HCT116 (cell line): ENCODE measurements at regions not wholly inside any gene's neighbourhood (a gene's known extent, or its start where the extent isn't known, plus 50 kb on each side); places are given as distances from the start of the nearest gene placed in this dataset.

ENCODE experiments used
- ATAC-seq: fragments of 200-7000 bp; cut with Tn5 transposase; 2 replicates; pipeline ENCODE4 v1.9.1; 2020; ENCODE audit warnings: mild to moderate bottlenecking, moderate library complexity
- BruUV-seq: library from RNA; stranded (reverse); fragments of 400-500 nt; replicated peaks from 2 replicates; lab custom pipeline; 2021; lab: Mats Ljungman, UMichigan
- CTCF ChIA-PET: fragments of 300-600 bp; sonication (Branson Sonifier 250); formaldehyde crosslinking; loops from one replicate; lab custom pipeline; 2021; ENCODE audit warnings: antibody characterized with exemption; lab: Charles Lee
- POLR2A ChIA-PET: fragments of 300-600, 350-600 bp; sonication (Branson Sonifier 250); formaldehyde crosslinking; loops from one replicate; lab custom pipeline; 2021; ENCODE audit warnings: antibody characterized with exemption; lab: Charles Lee
- RAD21 ChIA-PET, 2 experiments: fragments of 300-600 bp; sonication (Branson Sonifier 250); formaldehyde crosslinking; loops; one replicate each; lab custom pipeline; 2023; ENCODE audit warnings: low total read pairs in 2 of 2; ENCODE audit not compliant: uncharacterized antibody in 2 of 2, unreplicated experiment in 2 of 2, low non-redundant PET in 1 of 2; lab: Charles Lee
- DNase-seq: peaks from one replicate; pipeline ENCODE4 v3.0.0-alpha.2; 2010; ENCODE audit warnings: low read depth, low spot score
- H2AFZ ChIP-seq: fragments of 200-600 bp; shearing (Covaris generic), sonication (generic); 2 replicates; pipeline ENCODE4 v1.6.1; 2017; ENCODE audit warnings: low read depth, mixed run types, mixed read lengths, antibody characterized with exemption, low read length; ENCODE audit not compliant: poor library complexity, severe bottlenecking
- H3K27ac ChIP-seq: 2 replicates; pipeline ENCODE4 v1.5.1; 2012; ENCODE audit warnings: low read depth, low read length
- H3K27me3 ChIP-seq: fragments of 200-600 bp; sonication (generic); 2 replicates; pipeline ENCODE4 v1.6.1; 2016; ENCODE audit warnings: mixed run types, low read length, mixed read lengths; ENCODE audit not compliant: insufficient read depth
- H3K36me3 ChIP-seq, 2 experiments: fragments of 200-500 bp in 1 of 2; fragments of 200-600 bp in 1 of 2; sonication (Bioruptor generic) in 1 of 2; sonication (generic) in 1 of 2; 2 replicates each; pipeline versions ENCODE4 v1.5.1 to v1.6.1; 2014 to 2016; ENCODE audit warnings: low read length in 2 of 2, inconsistent platforms in 1 of 2, mixed read lengths in 1 of 2, mixed run types in 1 of 2; ENCODE audit not compliant: insufficient read depth in 2 of 2, control insufficient read depth in 1 of 2
- H3K4me1 ChIP-seq, 2 experiments: fragments of 200-600 bp in 1 of 2; sonication (generic) in 1 of 2; 2 replicates each; pipeline versions ENCODE4 v1.5.1 to v1.6.1; 2012 to 2017; ENCODE audit warnings: low read length in 2 of 2, inconsistent platforms in 1 of 2, mild to moderate bottlenecking in 1 of 2, mixed read lengths in 1 of 2, mixed run types in 1 of 2, moderate library complexity in 1 of 2; ENCODE audit not compliant: insufficient read depth in 2 of 2, control insufficient read depth in 1 of 2
- H3K4me2 ChIP-seq: fragments of 200-600 bp; sonication (generic); 2 replicates; pipeline ENCODE4 v1.6.1; 2017; ENCODE audit warnings: mixed run types, low read length, mixed read lengths
- H3K4me3 ChIP-seq, 2 experiments: fragments of 200-600 bp in 1 of 2; sonication (generic) in 1 of 2; replicated peaks in 1 of 2; 2 replicates each; pipeline ENCODE4 v1.5.1; 2011 to 2016; ENCODE audit warnings: low read length in 2 of 2, control low read depth in 1 of 2, low read depth in 1 of 2, mild to moderate bottlenecking in 1 of 2, mixed read lengths in 1 of 2, mixed run types in 1 of 2
- H3K79me2 ChIP-seq: fragments of 200-600 bp; sonication (generic); 2 replicates; pipeline ENCODE4 v1.6.1; 2017; ENCODE audit warnings: mild to moderate bottlenecking, mixed run types, low read length, moderate library complexity, mixed read lengths; ENCODE audit not compliant: insufficient read depth
- H3K9ac ChIP-seq: fragments of 200-600 bp; sonication (generic); 2 replicates; pipeline ENCODE4 v1.6.1; 2016; ENCODE audit warnings: low read length, mixed read lengths
- H3K9me2 ChIP-seq: fragments of 200-600 bp; sonication (generic), shearing (Covaris generic); 2 replicates; pipeline ENCODE4 v1.6.1; 2017; ENCODE audit warnings: mixed run types, mild to moderate bottlenecking, moderate library complexity; ENCODE audit not compliant: insufficient read depth
- H3K9me3 ChIP-seq, 2 experiments: fragments of 200-500 bp in 1 of 2; fragments of 200-600 bp in 1 of 2; sonication (Bioruptor generic) in 1 of 2; sonication (generic) in 1 of 2; 2 replicates each; pipeline ENCODE4 v1.6.1; 2014 to 2017; ENCODE audit warnings: low read length in 2 of 2, mixed read lengths in 2 of 2, inconsistent platforms in 1 of 2, low read depth in 1 of 2, mild to moderate bottlenecking in 1 of 2, mixed run types in 1 of 2, moderate library complexity in 1 of 2; ENCODE audit not compliant: control insufficient read depth in 1 of 2, insufficient read depth in 1 of 2
- H4K20me1 ChIP-seq: fragments of 200-600 bp; sonication (generic), shearing (Covaris generic); 2 replicates; pipeline ENCODE4 v1.6.1; 2017; ENCODE audit warnings: mixed run types, mild to moderate bottlenecking, moderate library complexity; ENCODE audit not compliant: insufficient read depth
- CBX3 ChIP-seq: IDR thresholded peaks from 2 replicates; pipeline ENCODE4 v1.6.1; 2012; ENCODE audit warnings: low read depth
- CEBPB ChIP-seq: IDR thresholded peaks from 2 replicates; pipeline ENCODE4 v1.6.1; 2012; ENCODE audit warnings: low read depth
- CTCF ChIP-seq, 3 experiments: fragments of 200-600 bp in 1 of 3; sonication (generic) in 1 of 3; IDR thresholded peaks in 2 of 3; conservative IDR thresholded peaks in 1 of 3; 2 replicates each; pipeline ENCODE4 v1.5.1; 2012 to 2017; ENCODE audit warnings: low read depth in 2 of 3, low read length in 2 of 3, antibody characterized with exemption in 1 of 3, borderline replicate concordance in 1 of 3, control low read depth in 1 of 3, mild to moderate bottlenecking in 1 of 3, mixed read lengths in 1 of 3, mixed run types in 1 of 3, moderate library complexity in 1 of 3; ENCODE audit not compliant: insufficient read depth in 1 of 3
- EGR1 ChIP-seq: IDR thresholded peaks from 2 replicates; pipeline ENCODE4 v1.6.1; 2012; ENCODE audit warnings: low read depth
- ELF1 ChIP-seq: IDR thresholded peaks from 2 replicates; pipeline ENCODE4 v1.6.1; 2012; ENCODE audit warnings: low read depth, borderline replicate concordance
- EZH2 ChIP-seq: fragments of 200-600 bp; sonication (generic); IDR thresholded peaks from 2 replicates; pipeline ENCODE4 v1.6.1; 2017; ENCODE audit warnings: antibody characterized with exemption, mixed run types
- FOSL1 ChIP-seq: IDR thresholded peaks from 2 replicates; pipeline ENCODE4 v1.6.1; 2012; ENCODE audit warnings: low read depth
- MAX ChIP-seq: IDR thresholded peaks from 2 replicates; pipeline ENCODE4 v1.6.1; 2012
- POLR2A ChIP-seq: IDR thresholded peaks from 2 replicates; pipeline ENCODE4 v1.7.0; 2011; ENCODE audit warnings: borderline replicate concordance; ENCODE audit not compliant: insufficient read depth, insufficient read length; ENCODE audit errors: extremely low read depth
- POLR2AphosphoS5 ChIP-seq: IDR thresholded peaks from 2 replicates; pipeline ENCODE4 v1.6.1; 2011; ENCODE audit warnings: mild to moderate bottlenecking, low read depth, low read length, moderate library complexity
- REST ChIP-seq: IDR thresholded peaks from 2 replicates; pipeline ENCODE4 v1.6.1; 2012; ENCODE audit warnings: low read depth
- SP1 ChIP-seq: IDR thresholded peaks from 2 replicates; pipeline ENCODE4 v1.6.1; 2012; ENCODE audit warnings: low read depth
- SRF ChIP-seq: IDR thresholded peaks from 2 replicates; pipeline ENCODE4 v1.6.1; 2012; ENCODE audit warnings: low read depth
- TCF7L2 ChIP-seq: IDR thresholded peaks from 2 replicates; pipeline ENCODE4 v1.7.0; 2011; ENCODE audit warnings: borderline replicate concordance, inconsistent platforms; ENCODE audit not compliant: insufficient read depth, insufficient read length; ENCODE audit errors: extremely low read depth
- YY1 ChIP-seq: IDR thresholded peaks from 2 replicates; pipeline ENCODE4 v1.6.1; 2011; ENCODE audit warnings: low read length, low read depth, moderate library complexity, mild to moderate bottlenecking; ENCODE audit not compliant: insufficient replicate concordance; ENCODE audit errors: extremely low read depth
- ZBTB33 ChIP-seq: IDR thresholded peaks from 2 replicates; pipeline ENCODE4 v1.6.1; 2011; ENCODE audit warnings: mild to moderate bottlenecking, low read length, moderate library complexity; ENCODE audit not compliant: insufficient replicate concordance; ENCODE audit errors: extremely low read depth
- ZFX ChIP-seq: fragments of 450-650 bp; IDR thresholded peaks from 2 replicates; pipeline ENCODE4 v1.6.1; 2017
- ZNF274 ChIP-seq: fragments of 200-500 bp; sonication (Bioruptor generic); IDR thresholded peaks from 2 replicates; pipeline ENCODE4 v1.6.1; 2014; ENCODE audit warnings: mild to moderate bottlenecking, low read depth, low read length, inconsistent platforms
- intact Hi-C: fragments of 100-400 bp; cut with micrococcal nuclease; formaldehyde crosslinking; loops from 2 replicates; pipeline ENCODE4 v1.10.0; 2022

GRCh38 chr1:4021974-4022268, 121.8 kb upstream of the C1orf174 start:
- no peaks in the 10 kb centered on the region for H3K79me2 ChIP-seq
- no peak overlapping the region for H3K4me3 ChIP-seq
- intact Hi-C loops, result no loop called here
- no peak overlapping the region for H3K9ac ChIP-seq
- no peak overlapping the region for H2AFZ ChIP-seq
- no TSS peak for BruUV-seq
- ATAC-seq (no peak), DNase-seq (no peak)
- no peak overlapping the region for H3K27ac ChIP-seq
- H3K9me3 ChIP-seq, result no peaks in the 10 kb centered on the region
- no peak overlapping the region for H3K4me2 ChIP-seq
- no peaks in the 10 kb centered on the region for H3K36me3 ChIP-seq
- CTCF ChIA-PET, result no interaction called here
- H3K27me3 ChIP-seq, result peaks cover 20% of the 10 kb centered on the region; the same call in 1 of the 2 replicates
- no peaks in the 10 kb centered on the region for H3K9me2 ChIP-seq
- RAD21 ChIA-PET, result no interaction called here
- no peaks in the 10 kb centered on the region for H3K4me1 ChIP-seq
- POLR2A ChIA-PET, result no interaction called here
- H4K20me1 ChIP-seq, result no peaks in the 10 kb centered on the region
- TF ChIP-seq SP1 (no peak), ZFX (no peak), ZBTB33 (no peak), MAX (no peak), REST (no peak), SRF (no peak), TCF7L2 (no peak), ELF1 (no peak), CTCF (IDR thresholded peaks at IDR 0.05 in 2 of 3, conservative IDR thresholded peaks at IDR 0.05 in 1 of 3; ENCODE audit: borderline replicate concordance in 1 of 3, insufficient read depth in 1 of 3, low read depth in 2 of 3, low read length in 2 of 3) (no peak), POLR2A (no peak), ZNF274 (no peak), CEBPB (no peak), EGR1 (no peak), POLR2AphosphoS5 (no peak), CBX3 (no peak), YY1 (no peak), FOSL1 (no peak), EZH2 (no peak)
